K562 (cell line): ENCODE measurements at regions not wholly inside any gene's neighbourhood (a gene's known extent, or its start where the extent isn't known, plus 50 kb on each side); places are given as distances from the start of the nearest gene placed in this dataset.

ENCODE experiments used
- AFF4 ChIP-seq: sonication (generic); formaldehyde crosslinking; IDR thresholded peaks from 2 replicates; pipeline ENCODE4 v1.8.0; 2023; ENCODE audit warnings: mild to moderate bottlenecking, missing genetic modification reagents
- CTCF ChIP-seq, 3 experiments: IDR thresholded peaks in 2 of 3; conservative IDR thresholded peaks in 1 of 3; 2 replicates each; pipeline ENCODE4 v1.5.1; 2011 to 2012; ENCODE audit warnings: low read length in 3 of 3, mild to moderate bottlenecking in 3 of 3, control low read depth in 2 of 3, improper control_type of control experiment in 1 of 3, inconsistent platforms in 1 of 3, low read depth in 1 of 3, mixed read lengths in 1 of 3, moderate library complexity in 1 of 3; ENCODE audit not compliant: insufficient read depth in 2 of 3
- EHMT2 ChIP-seq: fragments of 450-650 bp; IDR thresholded peaks from 2 replicates; pipeline ENCODE4 v1.6.1; 2018; ENCODE audit warnings: antibody characterized with exemption
- ELF4 ChIP-seq: fragments of 450-650 bp; formaldehyde crosslinking; IDR thresholded peaks from 2 replicates; pipeline ENCODE4 v1.4.0; 2022; ENCODE audit warnings: missing genetic modification characterization
- HDAC1 ChIP-seq, 2 experiments: fragments of 450-650 bp; IDR thresholded peaks; 2 replicates each; pipeline ENCODE4 v1.6.1; 2016 to 2017; ENCODE audit warnings: inconsistent platforms in 1 of 2, mild to moderate bottlenecking in 1 of 2, moderate library complexity in 1 of 2
- SMC3 ChIP-seq: conservative IDR thresholded peaks from 2 replicates; pipeline ENCODE4 v1.6.1; 2011; ENCODE audit warnings: low read depth, low read length, improper control_type of control experiment; ENCODE audit not compliant: insufficient read depth
- TAF1 ChIP-seq: IDR thresholded peaks from 2 replicates; pipeline ENCODE4 v1.6.1; 2011; ENCODE audit warnings: mild to moderate bottlenecking, low read length, moderate library complexity; ENCODE audit not compliant: insufficient read depth, control insufficient read depth, severe bottlenecking; ENCODE audit errors: extremely low read depth
- TFE3 ChIP-seq: fragments of 450-650 bp; formaldehyde crosslinking; IDR thresholded peaks from 2 replicates; pipeline ENCODE4 v1.4.0; 2020; ENCODE audit warnings: mild to moderate bottlenecking, mixed read lengths
- YY1 ChIP-seq, 3 experiments: IDR thresholded peaks; 2 replicates each; pipeline ENCODE4 v1.6.1; 2011; ENCODE audit warnings: low read length in 2 of 3, mild to moderate bottlenecking in 2 of 3, moderate library complexity in 2 of 3, borderline replicate concordance in 1 of 3, control low read depth in 1 of 3, low read depth in 1 of 3; ENCODE audit not compliant: insufficient read depth in 3 of 3, insufficient replicate concordance in 2 of 3, control insufficient read depth in 1 of 3, insufficient read length in 1 of 3; ENCODE audit errors: extremely low read depth in 1 of 3
- ZNF561 ChIP-seq: fragments of 450-650 bp; formaldehyde crosslinking; conservative IDR thresholded peaks from 2 replicates; pipeline ENCODE4 v1.4.0; 2020; ENCODE audit warnings: mild to moderate bottlenecking, moderate library complexity
- ZNF76 ChIP-seq: fragments of 250-450 bp; sonication (Bioruptor Pico); IDR thresholded peaks from 2 replicates; pipeline ENCODE4 v1.4.0; 2020; ENCODE audit warnings: mild to moderate bottlenecking, moderate library complexity, borderline replicate concordance

GRCh38 chr5:99775189-99775588 is 760.0 kb upstream of the FAM174A start:
- TF ChIP-seq TAF1, result no peak
- no peak for TF ChIP-seq CTCF (IDR thresholded peaks at IDR 0.05 in 2 of 3, conservative IDR thresholded peaks at IDR 0.05 in 1 of 3; ENCODE audit: insufficient read depth in 2 of 3, low read depth in 1 of 3, low read length in 3 of 3)
- TF ChIP-seq EHMT2, result no peak
- TF ChIP-seq ZNF561 (CRISPR knock-in tag), result no peak
- TF ChIP-seq YY1 (IDR thresholded peaks at IDR 0.05; ENCODE audit: borderline replicate concordance in 1 of 3, control insufficient read depth in 1 of 3, extremely low read depth in 1 of 3, insufficient read depth in 3 of 3, insufficient read length in 1 of 3, insufficient replicate concordance in 2 of 3, low read depth in 1 of 3, low read length in 2 of 3), result no peak
- TF ChIP-seq TFE3 (CRISPR knock-in tag), result no peak
- TF ChIP-seq AFF4 (CRISPR knock-in tag), result no peak
- TF ChIP-seq SMC3, result no peak
- TF ChIP-seq ZNF76 (CRISPR knock-in tag), result no peak
- TF ChIP-seq ELF4 (CRISPR knock-in tag), result no peak
- no peak for TF ChIP-seq HDAC1 (IDR thresholded peaks at IDR 0.05)
